Stimulated activated CD8-positive, alpha-beta memory T cell treated with anti-CD3 and anti-CD28 coated beads, Interleukin-4, amount 100 ng/mL, for 48 hours (primary cell): ENCODE measurements at regions not wholly inside any gene's neighbourhood (a gene's known extent, or its start where the extent isn't known, plus 50 kb on each side); places are given as distances from the start of the nearest gene placed in this dataset.
"Not testable (repeated sequence)": the region's sequence is repeated elsewhere in the genome, so short reads cannot be mapped to it uniquely, and the experiment has no call there.

Source experiments
- DNase-seq: peaks from one replicate; pipeline ENCODE4 v3.0.0-alpha.2; 2020

- DNase-seq: no peak
Measured at GRCh38 chr4:59759082-59759825, 1440.9 kb upstream of the ADGRL3 start.

- no peak for DNase-seq
Measured at GRCh38 chr4:59762344-59762743, 1437.8 kb upstream of the ADGRL3 start.

GRCh38 chr4:59770601-59771264 lies 1429.4 kb upstream of the ADGRL3 start:
- DNase-seq: no peak

- no peak for DNase-seq
Measured at GRCh38 chr4:59772641-59773139, 1427.4 kb upstream of the ADGRL3 start.

- DNase-seq: not testable (repeated sequence)
Measured at GRCh38 chr4:59780271-59780670, 1419.9 kb upstream of the ADGRL3 start.

GRCh38 chr4:59805176-59805575 lies 1395.0 kb upstream of the ADGRL3 start:
- DNase-seq: no peak

GRCh38 chr4:59814402-59815010 lies 1385.6 kb upstream of the ADGRL3 start:
- no peak for DNase-seq

GRCh38 chr4:59818656-59819055 lies 1381.5 kb upstream of the ADGRL3 start:
- no peak for DNase-seq

- no peak for DNase-seq
Measured at GRCh38 chr4:59823311-59823710, 1376.8 kb upstream of the ADGRL3 start.

GRCh38 chr4:59825104-59825503 lies 1375.0 kb upstream of the ADGRL3 start:
- no peak for DNase-seq

- no peak for DNase-seq
Measured at GRCh38 chr4:59831746-59832145, 1368.4 kb upstream of the ADGRL3 start.

GRCh38 chr4:59834943-59835342 lies 1365.2 kb upstream of the ADGRL3 start:
- no peak for DNase-seq

GRCh38 chr4:59837751-59838150 lies 1362.4 kb upstream of the ADGRL3 start:
- DNase-seq: no peak

GRCh38 chr4:59838236-59838635 lies 1361.9 kb upstream of the ADGRL3 start:
- no peak for DNase-seq

- no peak for DNase-seq
Measured at GRCh38 chr4:59841698-59842097, 1358.4 kb upstream of the ADGRL3 start.

GRCh38 chr4:59848457-59848856 lies 1351.7 kb upstream of the ADGRL3 start:
- DNase-seq: no peak

GRCh38 chr4:59855630-59856352 lies 1344.3 kb upstream of the ADGRL3 start:
- DNase-seq: no peak

GRCh38 chr4:59869056-59869455 lies 1331.1 kb upstream of the ADGRL3 start:
- no peak for DNase-seq

GRCh38 chr4:59869559-59869958 lies 1330.6 kb upstream of the ADGRL3 start:
- no peak for DNase-seq

- no peak for DNase-seq
Measured at GRCh38 chr4:59881632-59882031, 1318.5 kb upstream of the ADGRL3 start.

- no peak for DNase-seq
Measured at GRCh38 chr4:59904331-59904730, 1295.8 kb upstream of the ADGRL3 start.

- no peak for DNase-seq
Measured at GRCh38 chr4:59920416-59920815, 1279.7 kb upstream of the ADGRL3 start.

GRCh38 chr4:59925290-59925689 lies 1274.8 kb upstream of the ADGRL3 start:
- DNase-seq: no peak
